ENCODE measurements at regions not wholly inside any gene's neighbourhood (a gene's known extent, or its start where the extent isn't known, plus 50 kb on each side); places are given as distances from the start of the nearest gene placed in this dataset.

DNA sequence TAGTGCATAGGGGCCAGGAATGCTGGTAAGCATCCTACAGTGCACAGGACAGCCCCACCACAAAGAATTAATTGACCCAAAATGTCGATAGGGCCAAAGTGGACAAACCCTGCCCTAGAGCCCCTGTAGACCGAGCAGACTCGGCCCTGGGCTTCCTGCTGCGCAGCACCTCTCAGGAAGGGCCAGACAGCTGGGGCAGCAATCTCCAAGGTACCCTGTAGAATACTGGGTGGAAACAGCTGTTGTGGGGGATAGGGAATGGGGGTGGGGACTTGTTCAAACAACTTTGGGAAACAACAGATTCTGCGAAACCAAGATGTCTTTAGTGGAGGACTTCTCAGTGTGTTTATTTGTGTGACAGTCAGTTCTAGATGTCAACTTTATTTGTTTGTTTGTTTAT lies 67.1 kb downstream of the MRPL46 start:
- Mint-ChIP-seq H3K9me3 (no peaks in the 10 kb centered on the region), H3K27me3 (peaks cover 1% of the 10 kb centered on the region), H3K27ac (no peak overlapping the region), H3K4me3 (no peak overlapping the region), H3K4me1 (ENCODE audit: low read depth) (peaks cover 11% of the 10 kb centered on the region), H3K36me3 (ENCODE audit: low read depth) (no peaks in the 10 kb centered on the region)
- POLR2A ChIA-PET = no interaction called here
- CTCF ChIA-PET = no interaction called here
- intact Hi-C loops (cut with micrococcal nuclease) = no loop called here
- TF ChIP-seq, protein P1, sequence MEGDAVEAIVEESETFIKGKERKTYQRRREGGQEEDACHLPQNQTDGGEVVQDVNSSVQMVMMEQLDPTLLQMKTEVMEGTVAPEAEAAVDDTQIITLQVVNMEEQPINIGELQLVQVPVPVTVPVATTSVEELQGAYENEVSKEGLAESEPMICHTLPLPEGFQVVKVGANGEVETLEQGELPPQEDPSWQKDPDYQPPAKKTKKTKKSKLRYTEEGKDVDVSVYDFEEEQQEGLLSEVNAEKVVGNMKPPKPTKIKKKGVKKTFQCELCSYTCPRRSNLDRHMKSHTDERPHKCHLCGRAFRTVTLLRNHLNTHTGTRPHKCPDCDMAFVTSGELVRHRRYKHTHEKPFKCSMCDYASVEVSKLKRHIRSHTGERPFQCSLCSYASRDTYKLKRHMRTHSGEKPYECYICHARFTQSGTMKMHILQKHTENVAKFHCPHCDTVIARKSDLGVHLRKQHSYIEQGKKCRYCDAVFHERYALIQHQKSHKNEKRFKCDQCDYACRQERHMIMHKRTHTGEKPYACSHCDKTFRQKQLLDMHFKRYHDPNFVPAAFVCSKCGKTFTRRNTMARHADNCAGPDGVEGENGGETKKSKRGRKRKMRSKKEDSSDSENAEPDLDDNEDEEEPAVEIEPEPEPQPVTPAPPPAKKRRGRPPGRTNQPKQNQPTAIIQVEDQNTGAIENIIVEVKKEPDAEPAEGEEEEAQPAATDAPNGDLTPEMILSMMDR (IDR thresholded peaks at IDR 0.05) = no peak
- ATAC-seq = no peak
- no peak for DNase-seq

DNA sequence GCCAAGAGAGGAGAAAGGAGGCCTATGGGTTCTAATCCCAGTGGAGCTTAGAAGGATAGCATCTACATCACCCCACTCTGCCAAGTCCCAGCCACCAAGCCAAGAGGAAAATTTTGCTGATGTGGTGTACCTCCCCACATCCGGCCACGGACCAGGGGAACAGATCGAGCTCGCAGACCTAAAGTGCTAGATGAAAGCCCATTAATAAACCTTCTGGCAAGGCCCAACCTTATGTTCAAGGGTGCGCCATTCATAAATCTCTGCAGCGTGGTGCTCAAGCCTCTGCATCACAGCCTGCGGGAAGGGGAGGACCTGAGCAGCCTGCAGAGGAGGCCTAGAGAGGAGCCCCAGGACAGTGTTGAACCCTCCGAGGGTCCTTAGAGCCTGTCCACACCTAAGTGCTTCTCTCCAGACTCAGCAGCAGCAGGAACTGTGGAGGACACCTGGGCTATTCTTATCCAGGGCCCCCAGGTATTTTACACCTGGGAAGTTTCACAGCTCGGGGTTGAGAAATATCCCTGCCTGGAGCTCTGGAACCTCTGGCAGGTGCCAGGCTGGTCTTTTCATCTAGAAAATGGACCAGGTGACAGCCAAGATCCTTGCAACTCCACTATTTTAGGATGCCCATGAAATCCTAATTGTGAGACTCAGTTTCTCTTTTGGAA lies 68.0 kb downstream of the MRPL46 start:
- DNase-seq (no peak), ATAC-seq (no peak)
- Mint-ChIP-seq H3K4me1 (ENCODE audit: low read depth) (peaks cover 11% of the 10 kb centered on the region), H3K9me3 (no peaks in the 10 kb centered on the region), H3K27ac (no peak overlapping the region), H3K36me3 (ENCODE audit: low read depth) (no peaks in the 10 kb centered on the region), H3K27me3 (peaks cover 1% of the 10 kb centered on the region), H3K4me3 (no peak overlapping the region)
- ChIA-PET POLR2A (no interaction called here), CTCF (no interaction called here)
- TF ChIP-seq, protein P1 (IDR thresholded peaks at IDR 0.05) = no peak
- intact Hi-C loops (cut with micrococcal nuclease) = no loop called here

DNA sequence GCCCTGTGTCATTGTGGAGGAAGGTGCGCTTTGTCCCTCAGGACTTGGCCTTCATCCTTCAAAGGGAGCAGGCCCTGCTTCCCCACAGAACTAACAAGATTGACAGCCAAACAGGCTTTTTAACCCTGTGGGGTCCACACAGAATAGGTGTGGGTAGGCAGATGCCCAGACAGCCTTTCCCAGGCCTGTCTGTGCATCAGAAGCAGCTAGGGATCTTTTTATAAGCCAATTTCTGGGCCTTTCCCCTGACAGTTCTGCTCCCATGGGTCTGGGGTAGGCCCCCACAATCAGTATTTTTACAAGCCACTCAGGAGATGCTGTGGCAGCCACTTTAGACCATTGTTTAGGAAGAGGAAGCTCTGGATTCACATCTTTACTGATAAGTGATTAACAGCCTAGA lies 69.2 kb downstream of the MRPL46 start:
- ATAC-seq = no peak
- POLR2A ChIA-PET = no interaction called here

DNA sequence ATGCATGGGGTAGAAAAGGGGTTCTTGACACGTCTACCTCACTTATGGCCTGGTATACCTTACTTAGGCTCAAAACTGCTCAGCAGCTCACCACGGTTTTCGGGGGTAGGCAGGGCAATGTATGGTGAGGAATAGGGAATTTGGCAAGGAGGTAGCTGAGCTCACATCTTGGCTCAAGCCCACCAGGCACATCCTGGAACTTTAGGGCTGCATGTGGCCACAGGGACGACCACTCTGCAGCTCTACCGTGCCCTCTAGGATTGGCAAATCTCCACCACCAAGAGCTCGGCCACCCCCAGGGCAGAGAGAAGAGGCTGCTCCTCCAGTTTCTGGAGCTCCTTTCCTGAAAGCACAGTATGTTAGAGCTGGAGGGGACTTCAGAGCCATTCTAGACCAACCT lies 69.7 kb downstream of the MRPL46 start:
- TF ChIP-seq, protein P1 (IDR thresholded peaks at IDR 0.05) = no peak
- H3K4me1 Mint-ChIP-seq (ENCODE audit: low read depth) = peaks cover 8% of the 10 kb centered on the region
- DNase-seq (no peak), ATAC-seq (no peak)
- no peaks in the 10 kb centered on the region for H3K36me3 Mint-ChIP-seq (ENCODE audit: low read depth)
- ChIA-PET CTCF (interaction anchor here (1.3 kb wide), 1 partner anchor 11 kb away, joined by 5 read pairs; no protein-coding TSS in a partner anchor), POLR2A (no interaction called here)
- intact Hi-C loops (cut with micrococcal nuclease) = no loop called here
- H3K4me3 Mint-ChIP-seq = no peak overlapping the region
- no peak overlapping the region for H3K27ac Mint-ChIP-seq
- H3K9me3 Mint-ChIP-seq = no peaks in the 10 kb centered on the region
- H3K27me3 Mint-ChIP-seq = peaks cover 2% of the 10 kb centered on the region

More for the DNA sequence above, 69.2 kb downstream of the MRPL46 start:
- H3K4me3 Mint-ChIP-seq = no peak overlapping the region
- CTCF ChIA-PET = interaction anchor here (1.3 kb wide), 1 partner anchor 11 kb away, joined by 5 read pairs; no protein-coding TSS in a partner anchor
- intact Hi-C loops (cut with micrococcal nuclease) = no loop called here
- H3K4me1 Mint-ChIP-seq (ENCODE audit: low read depth) = peaks cover 11% of the 10 kb centered on the region
- no peak for DNase-seq
- H3K27ac Mint-ChIP-seq = no peak overlapping the region
- TF ChIP-seq, protein P1 (IDR thresholded peaks at IDR 0.05) = no peak
- H3K9me3 Mint-ChIP-seq = no peaks in the 10 kb centered on the region
- no peaks in the 10 kb centered on the region for H3K36me3 Mint-ChIP-seq (ENCODE audit: low read depth)
- peaks cover 2% of the 10 kb centered on the region for H3K27me3 Mint-ChIP-seq

DNA sequence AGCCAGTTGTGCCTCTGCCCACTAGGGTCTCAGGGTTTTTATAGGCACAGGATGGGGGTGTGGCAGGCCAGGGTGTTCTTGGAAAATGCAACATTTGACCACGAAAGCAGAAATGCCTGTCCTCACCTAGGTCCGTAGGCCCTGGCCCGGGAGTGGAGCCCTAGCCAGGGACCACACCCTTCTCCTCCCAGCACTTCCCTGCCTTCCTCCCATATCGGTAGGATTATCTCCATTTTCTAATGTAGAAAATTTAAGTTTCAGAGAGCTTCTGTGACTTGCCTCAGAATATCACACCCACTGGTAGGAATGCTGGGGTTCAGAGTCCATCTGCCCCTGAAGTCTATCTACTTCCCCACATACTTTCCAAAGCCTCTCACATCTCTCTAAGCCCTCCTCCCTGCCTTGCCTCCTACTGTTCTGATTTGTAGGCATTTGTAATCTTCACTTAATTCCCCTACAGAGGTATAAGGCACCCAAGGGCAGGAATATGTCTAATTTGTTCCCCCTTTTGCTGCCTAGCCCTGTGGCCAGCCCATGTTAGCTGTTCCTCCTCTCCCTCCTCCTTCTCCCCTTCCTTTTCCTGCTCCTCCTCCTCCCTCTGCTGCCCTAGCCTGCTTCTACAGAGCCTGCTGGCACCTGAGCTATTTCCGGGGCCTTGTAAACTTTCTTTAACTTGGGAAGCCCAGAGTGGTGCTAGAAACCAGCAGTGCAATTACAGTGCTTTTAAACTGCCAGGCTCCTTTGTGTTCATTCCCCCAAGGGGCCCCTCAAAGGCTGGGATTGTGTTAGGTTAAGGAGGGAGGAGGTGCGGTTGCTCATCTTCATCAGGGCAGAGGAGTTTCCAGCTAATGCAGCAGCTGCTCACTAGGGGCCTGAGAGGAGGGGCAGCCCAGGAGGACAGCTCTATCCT lies 71.1 kb downstream of the MRPL46 start:
- intact Hi-C loops (cut with micrococcal nuclease) = no loop called here
- CTCF ChIA-PET = no interaction called here
- no peaks in the 10 kb centered on the region for H3K4me1 Mint-ChIP-seq (ENCODE audit: low read depth)

More for the DNA sequence above, 71.1 kb downstream of the MRPL46 start:
- Mint-ChIP-seq H3K36me3 (ENCODE audit: low read depth) (no peaks in the 10 kb centered on the region), H3K9me3 (no peaks in the 10 kb centered on the region), H3K4me3 (no peak overlapping the region), H3K27me3 (peaks cover 2% of the 10 kb centered on the region), H3K27ac (no peak overlapping the region)
- DNase-seq (no peak), ATAC-seq (no peak)
- TF ChIP-seq, protein P1 (IDR thresholded peaks at IDR 0.05) = no peak
- POLR2A ChIA-PET = no interaction called here

All from activated CD8-positive, alpha-beta T cell treated with anti-CD3 and anti-CD28 coated beads for 36 hours (primary cell).